Upper lobe of right lung (tissue), 1 donor: ENCODE measurements at regions not wholly inside any gene's neighbourhood (a gene's known extent, or its start where the extent isn't known, plus 50 kb on each side); places are given as distances from the start of the nearest gene placed in this dataset.

Source experiments
- ATAC-seq: fragments of 200-7000 bp; cut with Tn5 transposase; one replicate; pipeline ENCODE4 v1.9.1; 2020; ENCODE audit warnings: mild to moderate bottlenecking, moderate library complexity
- DNase-seq: peaks from one replicate; pipeline ENCODE4 v3.0.0-alpha.2; 2020
- H3K27ac ChIP-seq: fragments of 200-600 bp; one replicate; pipeline ENCODE4 v1.8.0; 2022
- H3K27me3 ChIP-seq: fragments of 200-600 bp; one replicate; pipeline ENCODE4 v1.8.0; 2022; ENCODE audit warnings: mild to moderate bottlenecking
- H3K36me3 ChIP-seq: fragments of 200-600 bp; one replicate; pipeline ENCODE4 v1.8.0; 2022
- H3K4me1 ChIP-seq: fragments of 200-600 bp; one replicate; pipeline ENCODE4 v1.8.0; 2022
- H3K4me3 ChIP-seq: fragments of 200-600 bp; one replicate; pipeline ENCODE4 v1.8.0; 2022; ENCODE audit warnings: mild to moderate bottlenecking
- H3K9me3 ChIP-seq: fragments of 200-600 bp; one replicate; pipeline ENCODE4 v1.8.0; 2022
- intact Hi-C: fragments of 100-400 bp; cut with DNase I; formaldehyde crosslinking; loops from one replicate; pipeline ENCODE4 v1.11.0; 2022
- TF ChIP-seq, protein P1 (sequence below): fragments of 200-600 bp; IDR thresholded peaks from one replicate; pipeline ENCODE4 v1.8.0; 2022; ENCODE audit warnings: antibody characterized with exemption
- donor health status: DM: no; HTN: yes; CAD: no; lungs with severe emphysema.

DNA sequence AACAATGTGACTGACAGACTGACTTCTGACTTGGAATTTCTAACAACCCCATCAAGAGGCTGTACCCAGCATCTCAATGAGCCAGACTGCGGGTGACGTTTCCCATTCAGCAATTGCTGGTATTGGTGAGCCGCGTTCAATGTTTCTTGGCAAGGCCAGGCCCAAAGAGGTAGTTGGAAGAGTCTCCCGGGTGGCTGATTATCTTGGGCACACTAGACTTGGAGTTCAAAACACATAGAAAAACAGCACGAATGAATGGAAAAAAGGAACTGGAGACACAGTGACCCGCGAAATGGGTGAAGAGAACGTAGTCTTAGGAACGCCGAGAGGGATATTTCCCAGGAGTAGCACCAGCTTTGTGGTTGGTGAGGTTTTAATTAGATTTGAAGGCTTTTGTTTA is 81.1 kb upstream of the SLC22A11 start:
- TF ChIP-seq, protein P1, sequence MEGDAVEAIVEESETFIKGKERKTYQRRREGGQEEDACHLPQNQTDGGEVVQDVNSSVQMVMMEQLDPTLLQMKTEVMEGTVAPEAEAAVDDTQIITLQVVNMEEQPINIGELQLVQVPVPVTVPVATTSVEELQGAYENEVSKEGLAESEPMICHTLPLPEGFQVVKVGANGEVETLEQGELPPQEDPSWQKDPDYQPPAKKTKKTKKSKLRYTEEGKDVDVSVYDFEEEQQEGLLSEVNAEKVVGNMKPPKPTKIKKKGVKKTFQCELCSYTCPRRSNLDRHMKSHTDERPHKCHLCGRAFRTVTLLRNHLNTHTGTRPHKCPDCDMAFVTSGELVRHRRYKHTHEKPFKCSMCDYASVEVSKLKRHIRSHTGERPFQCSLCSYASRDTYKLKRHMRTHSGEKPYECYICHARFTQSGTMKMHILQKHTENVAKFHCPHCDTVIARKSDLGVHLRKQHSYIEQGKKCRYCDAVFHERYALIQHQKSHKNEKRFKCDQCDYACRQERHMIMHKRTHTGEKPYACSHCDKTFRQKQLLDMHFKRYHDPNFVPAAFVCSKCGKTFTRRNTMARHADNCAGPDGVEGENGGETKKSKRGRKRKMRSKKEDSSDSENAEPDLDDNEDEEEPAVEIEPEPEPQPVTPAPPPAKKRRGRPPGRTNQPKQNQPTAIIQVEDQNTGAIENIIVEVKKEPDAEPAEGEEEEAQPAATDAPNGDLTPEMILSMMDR, result no peak
- Histone ChIP-seq H3K4me3 (no peak overlapping the region), H3K9me3 (no peaks in the 10 kb centered on the region), H3K27me3 (peaks cover 8% of the 10 kb centered on the region), H3K36me3 (no peaks in the 10 kb centered on the region), H3K27ac (no peak overlapping the region), H3K4me1 (no peaks in the 10 kb centered on the region)
- ATAC-seq (no peak), DNase-seq (no peak)
- intact Hi-C loops, result no loop called here

DNA sequence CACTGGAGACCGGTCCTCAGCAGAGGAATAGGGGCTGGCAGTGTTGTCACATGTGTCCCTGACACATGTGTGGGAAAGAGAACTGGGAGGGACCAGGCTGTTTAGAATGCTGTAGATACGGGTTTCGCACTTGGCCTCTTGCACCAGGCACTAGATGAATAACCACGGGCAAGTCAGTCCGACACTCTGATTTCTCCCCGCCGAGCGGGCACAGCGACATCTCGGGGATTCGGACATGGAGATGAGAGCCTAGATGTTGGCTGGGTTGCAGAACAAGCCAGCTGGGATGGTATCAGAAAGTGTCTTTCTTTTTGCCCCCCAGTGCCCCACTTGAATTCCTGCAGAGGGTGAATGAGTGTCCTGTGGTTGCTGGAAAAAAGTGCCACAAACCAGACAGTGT is 80.6 kb upstream of the SLC22A11 start:
- Histone ChIP-seq H3K36me3 (no peaks in the 10 kb centered on the region), H3K27ac (no peak overlapping the region), H3K27me3 (peaks cover 8% of the 10 kb centered on the region), H3K4me3 (no peak overlapping the region), H3K4me1 (no peaks in the 10 kb centered on the region), H3K9me3 (no peaks in the 10 kb centered on the region)
- intact Hi-C loops, result no loop called here
- DNase-seq (no peak), ATAC-seq (no peak)
- TF ChIP-seq, protein P1, result no peak

DNA sequence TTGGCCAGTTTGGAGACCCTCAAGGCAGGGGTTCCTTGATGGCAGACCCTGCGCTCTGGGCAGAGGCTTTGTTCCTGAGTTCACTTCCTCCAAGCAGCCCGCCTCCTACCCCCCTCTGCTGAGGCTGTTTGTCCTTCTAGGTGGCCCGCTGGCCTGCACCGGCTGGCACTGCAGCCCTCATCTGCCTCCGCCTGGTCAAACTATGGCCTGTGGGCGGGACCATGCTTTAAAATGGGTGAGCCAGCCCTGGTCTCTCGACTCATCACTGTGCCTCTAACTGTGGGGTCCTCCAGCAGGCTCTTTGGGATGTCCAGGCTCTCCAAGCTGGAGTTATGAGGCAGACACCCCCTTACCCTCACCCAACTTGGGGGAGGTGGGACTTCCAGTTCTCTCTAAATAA is 78.9 kb upstream of the SLC22A11 start:
- Histone ChIP-seq H3K36me3 (no peaks in the 10 kb centered on the region), H3K9me3 (no peaks in the 10 kb centered on the region), H3K27me3 (peaks cover 8% of the 10 kb centered on the region), H3K27ac (no peak overlapping the region), H3K4me1 (no peaks in the 10 kb centered on the region), H3K4me3 (no peak overlapping the region)
- no peak for DNase-seq
- intact Hi-C loops, result no loop called here
- no peak for ATAC-seq
- TF ChIP-seq, protein P1, result no peak

DNA sequence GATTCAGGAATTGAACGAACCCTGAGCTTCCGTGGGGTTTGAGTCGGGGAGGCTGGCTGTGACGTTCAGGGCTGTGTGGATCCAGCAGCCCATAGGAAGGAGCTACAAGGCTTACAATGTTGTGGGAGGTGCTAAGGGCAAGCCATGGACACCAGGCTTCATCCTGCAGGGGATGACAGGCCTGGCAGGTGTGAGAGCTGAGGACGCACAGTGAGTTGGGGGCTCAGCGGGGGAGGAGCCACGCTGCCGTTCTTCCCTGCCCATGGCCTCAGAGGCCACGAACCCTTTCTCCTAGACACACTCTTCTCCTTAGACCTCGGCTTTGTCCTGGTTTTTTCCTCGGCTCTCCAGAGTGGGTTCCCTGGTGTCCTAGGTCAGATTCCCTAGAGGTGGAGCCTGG is 78.1 kb upstream of the SLC22A11 start:
- intact Hi-C loops, result no loop called here
- ATAC-seq (no peak), DNase-seq (no peak)
- H3K4me1 ChIP-seq, result no peaks in the 10 kb centered on the region
- peaks cover 8% of the 10 kb centered on the region for H3K27me3 ChIP-seq
- H3K9me3 ChIP-seq, result no peaks in the 10 kb centered on the region
- TF ChIP-seq, protein P1, result no peak
- H3K36me3 ChIP-seq, result no peaks in the 10 kb centered on the region
- no peak overlapping the region for H3K4me3 ChIP-seq
- H3K27ac ChIP-seq, result no peak overlapping the region

DNA sequence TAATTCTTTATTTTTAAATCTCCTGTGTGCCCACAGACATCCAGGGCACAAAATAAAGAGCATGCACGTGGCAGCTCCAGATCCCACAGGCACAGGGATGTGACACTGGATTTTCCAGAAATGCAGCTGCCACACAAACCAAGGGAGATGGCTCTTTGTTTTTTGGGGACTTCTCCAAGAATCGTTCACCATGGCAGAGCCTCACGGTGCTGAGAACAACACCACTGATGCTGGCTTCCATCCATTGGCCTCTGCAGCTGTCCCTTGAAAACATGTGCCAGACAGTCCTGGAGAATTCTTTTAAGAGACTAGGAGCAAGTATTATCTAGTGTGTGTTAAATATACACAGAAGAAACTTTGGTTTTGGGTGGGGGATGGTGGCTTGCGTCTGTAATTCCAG is 73.2 kb upstream of the SLC22A11 start:
- no peaks in the 10 kb centered on the region for H3K4me1 ChIP-seq
- H3K4me3 ChIP-seq, result no peak overlapping the region
- peaks cover 38% of the 10 kb centered on the region for H3K27me3 ChIP-seq
- no peaks in the 10 kb centered on the region for H3K9me3 ChIP-seq
- TF ChIP-seq, protein P1, result no peak
- DNase-seq (no peak), ATAC-seq (no peak)
- intact Hi-C loops, result no loop called here
- H3K27ac ChIP-seq, result no peak overlapping the region
- no peaks in the 10 kb centered on the region for H3K36me3 ChIP-seq

DNA sequence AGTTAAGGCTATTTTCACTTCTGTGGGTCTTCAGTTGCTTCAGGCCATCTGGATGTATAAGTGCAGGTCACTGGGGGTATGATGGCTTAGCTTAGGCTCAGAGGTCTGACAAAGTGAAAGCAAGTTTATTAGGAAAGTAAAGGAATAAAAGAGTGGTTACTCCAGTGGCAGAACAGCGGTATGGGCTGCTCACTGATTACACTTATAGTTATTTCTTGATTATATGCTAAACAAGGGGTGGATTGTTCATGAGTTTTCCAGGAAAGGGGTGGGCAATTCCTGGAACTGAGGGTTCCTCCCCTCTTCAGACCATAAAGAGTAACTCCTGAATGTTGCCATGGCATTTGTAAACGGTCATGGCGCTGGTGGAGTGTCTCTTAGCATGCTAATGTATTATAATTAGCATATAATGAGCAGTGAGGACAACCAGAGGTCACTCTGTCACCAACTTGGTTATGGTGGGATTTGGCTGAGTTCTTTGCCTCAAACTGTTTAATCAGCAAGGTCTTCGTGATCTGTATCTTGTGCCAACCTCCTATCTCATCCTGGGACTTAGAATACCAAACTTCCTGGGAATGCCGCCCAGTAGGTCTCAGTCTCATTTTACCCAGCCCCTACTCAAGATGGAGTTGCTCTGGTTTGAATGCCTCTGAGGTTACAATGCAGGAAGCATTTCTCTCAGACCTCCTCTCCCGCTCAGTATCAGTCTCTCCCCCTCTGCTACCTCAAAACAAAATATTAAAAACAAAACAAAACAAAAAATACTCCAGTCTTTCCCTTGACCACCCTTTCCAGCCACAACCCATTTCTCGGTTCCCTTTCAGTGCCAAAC is 71.3 kb upstream of the SLC22A11 start:
- Histone ChIP-seq H3K27me3 (peaks cover 49% of the 10 kb centered on the region), H3K4me3 (no peak overlapping the region), H3K36me3 (no peaks in the 10 kb centered on the region), H3K4me1 (no peaks in the 10 kb centered on the region), H3K27ac (no peak overlapping the region), H3K9me3 (no peaks in the 10 kb centered on the region)
- no peak for ATAC-seq
- TF ChIP-seq, protein P1, result no peak
- DNase-seq, result no peak
- intact Hi-C loops, result no loop called here
